Skeletal muscle tissue (tissue), 3 donors: ENCODE measurements at regions not wholly inside any gene's neighbourhood (a gene's known extent, or its start where the extent isn't known, plus 50 kb on each side); places are given as distances from the start of the nearest gene placed in this dataset.
"Not testable (repeated sequence)": the region's sequence is repeated elsewhere in the genome, so short reads cannot be mapped to it uniquely, and the experiment has no call there.

Source experiments
- H3K27ac ChIP-seq: one replicate; pipeline ENCODE4 v1.7.0; 2013; ENCODE audit warnings: mild to moderate bottlenecking, low read depth, low read length, inconsistent platforms
- H3K27me3 ChIP-seq, 3 donors: one replicate each; pipeline ENCODE4 v1.7.0; 2013; ENCODE audit warnings: low read length in 3 of 3; ENCODE audit not compliant: control insufficient read depth in 3 of 3, insufficient read depth in 3 of 3
- H3K36me3 ChIP-seq, 3 donors: one replicate each; pipeline ENCODE4 v1.7.0; 2013; ENCODE audit warnings: low read length in 3 of 3; ENCODE audit not compliant: control insufficient read depth in 3 of 3, insufficient read depth in 3 of 3
- H3K4me1 ChIP-seq, 3 donors: one replicate each; pipeline ENCODE4 v1.7.0; 2013; ENCODE audit warnings: low read length in 3 of 3, mild to moderate bottlenecking in 3 of 3; ENCODE audit not compliant: control insufficient read depth in 3 of 3, insufficient read depth in 3 of 3
- H3K4me3 ChIP-seq, 3 donors: one replicate each; pipeline ENCODE4 v1.7.0; 2013; ENCODE audit warnings: low read length in 3 of 3
- H3K9ac ChIP-seq, 3 donors: one replicate each; pipeline ENCODE4 v1.7.0; 2013; ENCODE audit warnings: low read length in 3 of 3, mild to moderate bottlenecking in 3 of 3, moderate library complexity in 2 of 3, low read depth in 1 of 3
- H3K9me3 ChIP-seq, 3 donors: one replicate each; pipeline ENCODE4 v1.7.0; 2013; ENCODE audit warnings: low read length in 3 of 3; ENCODE audit not compliant: control insufficient read depth in 3 of 3
- donor health status: Osteomylitis.

GRCh38 chr2:221948076-221948475 lies 350.7 kb downstream of the PAX3 start:
- Histone ChIP-seq H3K27ac (no peak overlapping the region), H3K27me3 (no peaks in the 10 kb centered on the region), H3K4me1 (peaks cover 0 to 4% (median 0%) of the 10 kb centered on the region in 3 donors), H3K9me3 (no peaks in the 10 kb centered on the region), H3K4me3 (no peak overlapping the region), H3K9ac (no peak overlapping the region), H3K36me3 (no peaks in the 10 kb centered on the region)

- not testable (repeated sequence) for H3K36me3 ChIP-seq, H3K9ac ChIP-seq, H3K27me3 ChIP-seq, H3K4me3 ChIP-seq, H3K4me1 ChIP-seq, H3K27ac ChIP-seq, H3K9me3 ChIP-seq
Measured at GRCh38 chr2:221944452-221944851, 354.3 kb downstream of the PAX3 start.

GRCh38 chr2:221943076-221943810 lies 355.6 kb downstream of the PAX3 start:
- Histone ChIP-seq H3K36me3 (no peaks in the 10 kb centered on the region), H3K27me3 (no peaks in the 10 kb centered on the region), H3K4me3 (no peak overlapping the region), H3K9ac (no peak overlapping the region), H3K27ac (no peak overlapping the region), H3K9me3 (no peaks in the 10 kb centered on the region), H3K4me1 (peaks cover 0 to 6% (median 0%) of the 10 kb centered on the region in 3 donors)

GRCh38 chr2:221931251-221931991 lies 359.3 kb upstream of the EPHA4 start:
- H3K27ac ChIP-seq, result no peak overlapping the region

GRCh38 chr2:221929259-221929658 lies 357.2 kb upstream of the EPHA4 start:
- Histone ChIP-seq H3K9ac (no peak overlapping the region), H3K27me3 (no peaks in the 10 kb centered on the region), H3K4me1 (no peaks in the 10 kb centered on the region), H3K4me3 (no peak overlapping the region), H3K9me3 (no peaks in the 10 kb centered on the region), H3K27ac (no peak overlapping the region), H3K36me3 (no peaks in the 10 kb centered on the region)

More at GRCh38 chr2:221931251-221931991, 359.3 kb upstream of the EPHA4 start:
- Histone ChIP-seq H3K4me1 (no peaks in the 10 kb centered on the region), H3K9ac (no peak overlapping the region), H3K36me3 (no peaks in the 10 kb centered on the region), H3K9me3 (no peaks in the 10 kb centered on the region), H3K27me3 (no peaks in the 10 kb centered on the region), H3K4me3 (no peak overlapping the region)

- no peak overlapping the region for H3K9ac ChIP-seq
- H3K27me3 ChIP-seq, result no peaks in the 10 kb centered on the region
- no peak overlapping the region for H3K27ac ChIP-seq
- no peaks in the 10 kb centered on the region for H3K9me3 ChIP-seq
- no peaks in the 10 kb centered on the region for H3K4me1 ChIP-seq
- H3K4me3 ChIP-seq, result no peak overlapping the region
- H3K36me3 ChIP-seq, result no peaks in the 10 kb centered on the region
Measured at GRCh38 chr2:221926327-221926726, 354.2 kb upstream of the EPHA4 start.

- no peaks in the 10 kb centered on the region for H3K27me3 ChIP-seq
- no peak overlapping the region for H3K27ac ChIP-seq
- no peak overlapping the region for H3K4me3 ChIP-seq
Measured at GRCh38 chr2:221924576-221924975, 352.5 kb upstream of the EPHA4 start.

GRCh38 chr2:221915926-221916325 lies 343.8 kb upstream of the EPHA4 start:
- Histone ChIP-seq H3K36me3 (no peaks in the 10 kb centered on the region), H3K27ac (no peak overlapping the region), H3K4me3 (no peak overlapping the region), H3K27me3 (no peaks in the 10 kb centered on the region), H3K4me1 (no peaks in the 10 kb centered on the region), H3K9me3 (no peaks in the 10 kb centered on the region), H3K9ac (no peak overlapping the region)

More at GRCh38 chr2:221924576-221924975, 352.5 kb upstream of the EPHA4 start:
- H3K4me1 ChIP-seq, result no peaks in the 10 kb centered on the region
- H3K9ac ChIP-seq, result no peak overlapping the region
- H3K36me3 ChIP-seq, result no peaks in the 10 kb centered on the region
- no peaks in the 10 kb centered on the region for H3K9me3 ChIP-seq

- Histone ChIP-seq H3K36me3 (no peaks in the 10 kb centered on the region), H3K4me1 (no peaks in the 10 kb centered on the region), H3K9ac (no peak overlapping the region), H3K4me3 (no peak overlapping the region), H3K27ac (no peak overlapping the region), H3K27me3 (no peaks in the 10 kb centered on the region), H3K9me3 (no peaks in the 10 kb centered on the region)
Measured at GRCh38 chr2:221914334-221914880, 342.3 kb upstream of the EPHA4 start.

- Histone ChIP-seq H3K27me3 (no peaks in the 10 kb centered on the region), H3K36me3 (no peaks in the 10 kb centered on the region), H3K4me1 (no peaks in the 10 kb centered on the region)
Measured at GRCh38 chr2:221911890-221912289, 339.8 kb upstream of the EPHA4 start.

More at GRCh38 chr2:221911890-221912289, 339.8 kb upstream of the EPHA4 start:
- Histone ChIP-seq H3K4me3 (no peak overlapping the region), H3K9ac (no peak overlapping the region), H3K9me3 (no peaks in the 10 kb centered on the region), H3K27ac (no peak overlapping the region)
